GM18870 (cell line): ENCODE measurements at regions not wholly inside any gene's neighbourhood (a gene's known extent, or its start where the extent isn't known, plus 50 kb on each side); places are given as distances from the start of the nearest gene placed in this dataset.

Source experiments
- ATAC-seq: cut with Tn5 transposase; IDR thresholded peaks from one replicate; pipeline ENCODE4 v1.9.1; 2021; ENCODE audit warnings: moderate library complexity; ENCODE audit not compliant: unreplicated experiment

GRCh38 chr4:26094076-26094475 is 180.1 kb downstream of the SMIM20 start:
- ATAC-seq = no peak

- no peak for ATAC-seq
Measured at GRCh38 chr4:26094911-26095310, 180.9 kb downstream of the SMIM20 start.

GRCh38 chr4:26099967-26100366 is 185.9 kb downstream of the SMIM20 start:
- no peak for ATAC-seq

GRCh38 chr4:26101011-26101410 is 187.0 kb downstream of the SMIM20 start:
- ATAC-seq = no peak

- ATAC-seq = peak; percentile 84
Measured at GRCh38 chr4:26104056-26104685, 190.2 kb downstream of the SMIM20 start.

- ATAC-seq = no peak
Measured at GRCh38 chr4:26105337-26105736, 191.3 kb downstream of the SMIM20 start.

- ATAC-seq = no peak
Measured at GRCh38 chr4:26105815-26106699, 192.0 kb downstream of the SMIM20 start.

GRCh38 chr4:26106776-26107175 is 192.8 kb downstream of the SMIM20 start:
- ATAC-seq = no peak

- ATAC-seq = no peak
Measured at GRCh38 chr4:26108054-26108453, 194.0 kb downstream of the SMIM20 start.

- ATAC-seq = no peak
Measured at GRCh38 chr4:26110493-26110892, 196.5 kb downstream of the SMIM20 start.

GRCh38 chr4:26113339-26113940 is 199.4 kb downstream of the SMIM20 start:
- no peak for ATAC-seq

GRCh38 chr4:26116057-26116456 is 202.0 kb downstream of the SMIM20 start:
- ATAC-seq = no peak

GRCh38 chr4:26120098-26120825 is 200.6 kb upstream of the RBPJ start:
- no peak for ATAC-seq

- no peak for ATAC-seq
Measured at GRCh38 chr4:26122690-26123089, 198.1 kb upstream of the RBPJ start.

GRCh38 chr4:26124753-26125321 is 196.0 kb upstream of the RBPJ start:
- ATAC-seq = no peak

- ATAC-seq = peak; percentile 57
Measured at GRCh38 chr4:26126143-26126718, 194.6 kb upstream of the RBPJ start.

GRCh38 chr4:26126994-26127393 is 193.8 kb upstream of the RBPJ start:
- no peak for ATAC-seq

GRCh38 chr4:26127851-26128337 is 192.9 kb upstream of the RBPJ start:
- no peak for ATAC-seq

GRCh38 chr4:26130173-26130572 is 190.6 kb upstream of the RBPJ start:
- peak; percentile 68 for ATAC-seq

- ATAC-seq = no peak
Measured at GRCh38 chr4:26130841-26131432, 189.9 kb upstream of the RBPJ start.
